HUES48 (cell line): ENCODE measurements at regions not wholly inside any gene's neighbourhood (a gene's known extent, or its start where the extent isn't known, plus 50 kb on each side); places are given as distances from the start of the nearest gene placed in this dataset.

Source experiments
- H3K27ac ChIP-seq: one replicate; pipeline ENCODE4 v1.7.0; 2013; ENCODE audit warnings: low read depth, low read length, inconsistent platforms
- H3K27me3 ChIP-seq: 2 replicates; pipeline ENCODE4 v1.6.1; 2013; ENCODE audit warnings: mild to moderate bottlenecking, low read length; ENCODE audit not compliant: control insufficient read depth, insufficient read depth
- H3K36me3 ChIP-seq: 2 replicates; pipeline ENCODE4 v1.6.1; 2013; ENCODE audit warnings: low read length; ENCODE audit not compliant: control insufficient read depth, insufficient read depth
- H3K4me1 ChIP-seq: 2 replicates; pipeline ENCODE4 v1.6.1; 2013; ENCODE audit warnings: mild to moderate bottlenecking, low read length; ENCODE audit not compliant: control insufficient read depth, insufficient read depth
- H3K4me3 ChIP-seq: 2 replicates; pipeline ENCODE4 v1.5.1; 2013; ENCODE audit warnings: mild to moderate bottlenecking, low read depth, low read length
- H3K9ac ChIP-seq: 2 replicates; pipeline ENCODE4 v1.6.1; 2013; ENCODE audit warnings: mild to moderate bottlenecking, low read depth, low read length, moderate library complexity
- H3K9me3 ChIP-seq: 2 replicates; pipeline ENCODE4 v1.6.1; 2013; ENCODE audit warnings: low read length; ENCODE audit not compliant: control insufficient read depth, insufficient read depth

- H3K4me3 ChIP-seq, result peak overlapping the region; percentile 45
- H3K9ac ChIP-seq, result no peak overlapping the region
- no peak overlapping the region for H3K27ac ChIP-seq
- no peaks in the 10 kb centered on the region for H3K36me3 ChIP-seq
- peaks cover 19% of the 10 kb centered on the region; the same call in 1 of the 2 replicates for H3K4me1 ChIP-seq
- H3K27me3 ChIP-seq, result no peaks in the 10 kb centered on the region
- H3K9me3 ChIP-seq, result no peaks in the 10 kb centered on the region
Measured at GRCh38 chr3:14320219-14320618, 82.2 kb upstream of the SLC6A6 start.

- Histone ChIP-seq H3K9ac (no peak overlapping the region), H3K27ac (no peak overlapping the region)
Measured at GRCh38 chr3:14322001-14322400, 80.4 kb upstream of the SLC6A6 start.

DNA sequence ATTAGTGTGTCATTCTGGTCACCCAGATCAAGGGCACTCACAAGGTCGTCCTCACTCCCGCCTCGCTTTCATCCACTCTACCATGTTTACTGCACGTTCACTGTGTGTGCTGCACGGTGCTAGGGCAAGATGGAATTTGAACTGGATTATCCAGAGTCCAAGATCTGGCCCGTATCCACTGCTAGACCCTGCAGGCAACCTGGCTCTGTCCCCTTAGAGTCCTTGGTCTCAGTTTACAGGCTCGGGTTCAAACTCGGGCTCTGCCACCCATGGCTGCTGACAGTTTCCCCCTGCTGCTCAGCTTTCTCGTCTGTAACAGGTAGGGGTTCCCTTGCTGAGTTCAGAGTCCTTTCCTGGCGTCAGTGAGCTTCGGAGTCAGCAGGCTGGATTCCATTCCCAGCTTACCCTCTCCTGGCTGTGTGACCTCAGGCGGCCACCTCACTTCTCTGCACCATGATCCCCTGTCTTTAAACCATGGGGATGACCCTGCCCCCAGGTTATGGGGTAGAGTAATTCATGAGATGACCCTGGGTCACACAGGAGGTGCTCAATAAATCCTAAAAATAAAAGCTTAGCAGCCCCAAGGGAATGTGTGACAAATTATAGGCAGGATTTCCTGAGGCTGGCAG lies 79.6 kb upstream of the SLC6A6 start:
- Histone ChIP-seq H3K4me3 (no peak overlapping the region), H3K9ac (no peak overlapping the region), H3K4me1 (peaks cover 11% of the 10 kb centered on the region; the same call in 1 of the 2 replicates), H3K27ac (no peak overlapping the region), H3K27me3 (no peaks in the 10 kb centered on the region), H3K36me3 (no peaks in the 10 kb centered on the region), H3K9me3 (no peaks in the 10 kb centered on the region)

More at GRCh38 chr3:14322001-14322400, 80.4 kb upstream of the SLC6A6 start:
- Histone ChIP-seq H3K27me3 (no peaks in the 10 kb centered on the region), H3K4me1 (peaks cover 16% of the 10 kb centered on the region; the same call in 1 of the 2 replicates), H3K9me3 (no peaks in the 10 kb centered on the region), H3K4me3 (no peak overlapping the region), H3K36me3 (no peaks in the 10 kb centered on the region)

DNA sequence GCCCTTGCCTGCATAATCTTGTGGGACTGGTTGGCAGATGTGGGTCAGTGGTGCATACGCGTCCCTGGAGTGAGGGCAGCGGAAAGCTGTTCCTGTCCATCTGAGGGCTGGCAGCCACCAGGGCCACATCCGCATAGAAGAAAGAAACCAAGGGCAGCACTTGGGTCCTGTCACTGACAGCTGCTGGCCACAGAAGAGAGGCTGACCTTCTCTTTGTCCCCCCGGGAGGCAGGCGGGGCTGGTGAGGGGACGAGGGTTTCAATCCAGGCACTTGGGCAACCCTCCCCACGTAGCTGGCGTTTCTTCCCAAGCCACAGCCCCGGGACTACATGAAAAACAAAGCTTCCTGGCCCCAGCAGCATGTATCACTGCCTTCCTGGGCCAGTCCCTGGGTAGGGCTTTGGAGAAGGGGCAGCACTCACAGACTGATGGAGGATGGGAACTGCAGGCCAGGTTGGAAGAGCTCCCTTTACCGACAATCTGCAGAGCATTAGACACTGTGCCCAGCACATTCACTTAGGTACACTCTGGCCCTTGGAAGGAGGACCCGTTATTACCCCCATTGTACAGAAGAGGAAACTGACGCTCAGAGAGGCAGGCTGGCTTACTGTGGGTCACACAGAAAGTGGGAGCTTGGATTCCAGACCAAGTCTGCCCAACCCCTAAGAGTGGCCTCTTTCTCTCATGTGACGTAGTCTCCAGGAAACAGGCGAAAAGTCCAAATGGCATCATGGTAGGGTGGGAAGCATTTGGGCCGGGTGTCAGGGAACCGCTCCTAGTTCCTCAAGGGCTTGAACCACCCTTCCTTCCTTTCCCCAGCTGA lies 78.8 kb upstream of the SLC6A6 start:
- Histone ChIP-seq H3K36me3 (no peaks in the 10 kb centered on the region), H3K27me3 (no peaks in the 10 kb centered on the region), H3K4me3 (no peak overlapping the region), H3K9me3 (no peaks in the 10 kb centered on the region), H3K27ac (no peak overlapping the region), H3K9ac (no peak overlapping the region), H3K4me1 (peaks cover 11% of the 10 kb centered on the region; the same call in 1 of the 2 replicates)

DNA sequence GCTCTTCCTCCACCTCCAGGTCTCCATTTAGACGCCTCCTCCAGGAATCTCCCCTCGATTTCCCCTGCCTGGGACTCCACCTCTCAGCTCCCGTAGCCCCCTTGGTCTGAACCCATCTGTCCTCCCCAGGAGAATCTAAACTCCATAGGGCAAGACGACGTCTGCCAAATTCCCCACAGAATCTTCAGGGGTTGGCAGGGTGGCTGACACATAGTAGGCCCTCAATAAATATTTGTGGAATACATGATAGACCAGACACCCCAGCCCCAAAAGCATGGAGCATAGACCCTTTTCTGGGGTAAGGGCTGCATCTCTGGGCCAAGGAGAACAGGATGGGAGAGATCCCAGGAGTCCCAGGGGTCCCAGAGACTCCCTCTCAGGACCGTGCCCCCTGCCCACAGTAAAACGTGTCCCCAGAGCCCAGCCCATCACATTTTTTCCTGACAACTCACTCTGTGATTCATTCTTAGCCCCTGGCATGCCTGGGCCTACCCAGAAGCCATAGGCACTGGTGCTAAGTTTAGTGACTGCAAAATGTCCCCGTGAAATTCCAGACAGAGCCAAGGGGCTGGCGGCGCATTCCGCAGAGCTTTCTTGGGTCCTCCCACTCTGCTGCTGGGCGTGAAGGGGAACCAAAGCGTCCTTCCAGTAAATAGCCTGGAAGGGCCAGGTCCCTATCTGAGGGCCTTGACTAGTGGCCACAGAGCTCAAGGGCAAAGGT lies 78.0 kb upstream of the SLC6A6 start:
- Histone ChIP-seq H3K4me1 (peaks cover 15% of the 10 kb centered on the region), H3K4me3 (no peak overlapping the region), H3K36me3 (no peaks in the 10 kb centered on the region), H3K9me3 (no peaks in the 10 kb centered on the region), H3K9ac (no peak overlapping the region), H3K27me3 (no peaks in the 10 kb centered on the region), H3K27ac (no peak overlapping the region)

GRCh38 chr3:14328422-14328821 lies 74.0 kb upstream of the SLC6A6 start:
- no peak overlapping the region for H3K9ac ChIP-seq
- no peaks in the 10 kb centered on the region for H3K27me3 ChIP-seq
- H3K27ac ChIP-seq, result no peak overlapping the region
- H3K36me3 ChIP-seq, result no peaks in the 10 kb centered on the region
- H3K4me3 ChIP-seq, result no peak overlapping the region
- H3K4me1 ChIP-seq, result peaks cover 16% of the 10 kb centered on the region
- no peaks in the 10 kb centered on the region for H3K9me3 ChIP-seq

DNA sequence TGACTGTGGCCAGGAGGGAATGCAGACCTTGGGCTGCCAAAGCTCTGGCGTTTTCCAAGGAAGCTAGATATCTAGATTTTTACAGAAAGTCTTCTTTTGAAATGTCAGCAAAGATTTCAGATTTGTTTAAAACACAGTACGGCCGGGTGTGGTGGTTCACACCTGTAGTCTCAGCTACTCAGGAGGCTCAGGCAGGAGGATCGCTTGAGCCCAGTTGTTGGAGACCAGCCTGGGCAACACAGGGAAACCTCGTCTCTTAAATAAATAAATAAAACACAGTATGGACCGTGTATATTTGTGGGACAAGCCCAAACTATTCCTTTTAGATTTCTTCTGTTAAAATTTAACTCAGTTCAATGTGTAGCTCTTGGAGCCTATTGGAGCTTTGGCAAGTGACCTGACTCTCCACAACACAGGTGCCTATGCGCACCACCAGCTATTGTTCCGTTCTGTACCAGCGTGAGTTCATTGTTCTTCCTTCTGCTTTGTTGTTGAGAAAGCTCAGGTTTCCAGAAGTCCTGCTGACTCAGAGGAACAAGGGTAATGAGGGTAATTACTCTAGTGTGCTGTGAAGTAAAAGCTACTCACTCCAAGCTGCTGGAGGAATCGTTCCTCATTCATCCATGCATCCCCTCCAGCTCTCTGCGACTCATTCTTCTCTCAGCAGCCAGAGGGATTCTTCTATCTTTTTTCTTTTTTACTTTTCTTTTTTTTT lies 73.1 kb upstream of the SLC6A6 start:
- Histone ChIP-seq H3K4me1 (peaks cover 16% of the 10 kb centered on the region), H3K27me3 (no peaks in the 10 kb centered on the region), H3K36me3 (no peaks in the 10 kb centered on the region), H3K9me3 (no peaks in the 10 kb centered on the region), H3K9ac (no peak overlapping the region), H3K4me3 (no peak overlapping the region), H3K27ac (peak overlapping the region; percentile 80)

- H3K4me3 ChIP-seq, result no peak overlapping the region
- H3K9me3 ChIP-seq, result no peaks in the 10 kb centered on the region
- H3K36me3 ChIP-seq, result no peaks in the 10 kb centered on the region
- peaks cover 16% of the 10 kb centered on the region for H3K4me1 ChIP-seq
- H3K27ac ChIP-seq, result peak overlapping the region; percentile 80
- no peaks in the 10 kb centered on the region for H3K27me3 ChIP-seq
- no peak overlapping the region for H3K9ac ChIP-seq
Measured at GRCh38 chr3:14329842-14330241, 72.6 kb upstream of the SLC6A6 start.

- Histone ChIP-seq H3K27ac (no peak overlapping the region), H3K9me3 (no peaks in the 10 kb centered on the region), H3K27me3 (no peaks in the 10 kb centered on the region), H3K4me1 (peaks cover 16% of the 10 kb centered on the region), H3K36me3 (no peaks in the 10 kb centered on the region), H3K9ac (no peak overlapping the region), H3K4me3 (no peak overlapping the region)
Measured at GRCh38 chr3:14330508-14330907, 71.9 kb upstream of the SLC6A6 start.

- Histone ChIP-seq H3K36me3 (no peaks in the 10 kb centered on the region), H3K9me3 (no peaks in the 10 kb centered on the region), H3K9ac (no peak overlapping the region), H3K4me3 (no peak overlapping the region), H3K27ac (no peak overlapping the region), H3K27me3 (no peaks in the 10 kb centered on the region), H3K4me1 (peaks cover 16% of the 10 kb centered on the region)
Measured at GRCh38 chr3:14331251-14331650, 71.2 kb upstream of the SLC6A6 start.
